CD4-positive, alpha-beta T cell treated with Interleukin-17A for 1 hour (primary cell): ENCODE measurements at regions not wholly inside any gene's neighbourhood (a gene's known extent, or its start where the extent isn't known, plus 50 kb on each side); places are given as distances from the start of the nearest gene placed in this dataset.

ENCODE experiments used
- DNase-seq: peaks from one replicate; pipeline ENCODE4 v3.0.0-alpha.2; 2020

DNA sequence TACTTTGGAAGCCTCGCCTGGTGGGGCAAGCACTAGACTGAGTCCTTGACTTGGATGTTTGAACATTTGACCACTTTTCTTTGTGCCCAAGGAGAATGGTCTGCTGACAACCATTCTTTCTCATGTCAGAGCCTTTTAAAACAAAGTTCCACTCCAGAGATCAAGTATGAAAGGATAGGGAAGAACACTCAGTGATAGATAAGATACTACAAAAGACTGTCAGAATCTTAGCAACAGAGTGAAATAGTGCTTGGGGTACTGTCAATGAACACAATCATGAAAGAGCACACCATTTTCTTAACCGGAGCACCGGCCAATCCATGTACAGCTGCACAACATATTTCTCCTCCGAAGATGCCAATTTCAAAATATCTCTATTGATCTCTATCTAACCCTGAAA, 82.8 kb upstream of the ADO start:
- no peak for DNase-seq

DNA sequence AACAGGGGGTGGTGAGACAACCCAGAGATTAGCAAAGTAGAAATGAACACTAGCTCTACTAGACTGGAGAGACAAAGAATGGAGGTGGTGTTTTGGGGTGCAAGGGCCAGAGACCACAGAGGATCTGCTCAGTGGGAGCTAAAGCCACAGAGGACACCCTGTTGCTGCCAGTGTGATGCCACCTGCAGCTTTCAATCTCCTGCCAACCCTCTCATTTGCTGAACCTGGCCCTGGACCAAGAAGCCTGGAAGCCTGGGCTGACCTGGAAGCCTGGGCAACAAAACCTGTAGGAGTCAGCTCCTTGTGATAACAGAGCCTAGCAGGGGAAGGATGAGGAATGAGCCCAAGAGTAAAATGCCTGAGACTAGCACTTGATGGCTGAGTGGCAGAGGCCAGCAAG, 81.1 kb upstream of the ADO start:
- no peak for DNase-seq

DNA sequence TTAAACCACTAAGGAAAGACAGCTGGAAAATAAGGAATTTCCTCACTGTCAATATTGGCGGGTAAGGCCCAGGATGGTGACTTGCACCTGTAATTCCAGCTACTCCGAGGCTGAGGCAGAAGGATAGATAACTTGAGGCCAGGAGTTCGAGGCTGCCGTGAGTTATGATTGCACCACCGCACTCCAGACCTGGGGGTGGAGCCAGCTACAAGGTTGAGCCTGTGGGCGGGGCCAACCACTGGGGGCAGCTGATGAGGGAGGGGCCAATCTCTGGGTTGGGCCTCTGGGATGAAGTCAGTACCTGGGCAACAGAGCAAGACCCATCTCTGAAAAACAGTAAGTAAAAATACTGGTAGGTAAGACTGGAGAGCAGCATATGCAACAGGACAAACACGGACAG, 80.1 kb upstream of the ADO start:
- DNase-seq, result no peak

DNA sequence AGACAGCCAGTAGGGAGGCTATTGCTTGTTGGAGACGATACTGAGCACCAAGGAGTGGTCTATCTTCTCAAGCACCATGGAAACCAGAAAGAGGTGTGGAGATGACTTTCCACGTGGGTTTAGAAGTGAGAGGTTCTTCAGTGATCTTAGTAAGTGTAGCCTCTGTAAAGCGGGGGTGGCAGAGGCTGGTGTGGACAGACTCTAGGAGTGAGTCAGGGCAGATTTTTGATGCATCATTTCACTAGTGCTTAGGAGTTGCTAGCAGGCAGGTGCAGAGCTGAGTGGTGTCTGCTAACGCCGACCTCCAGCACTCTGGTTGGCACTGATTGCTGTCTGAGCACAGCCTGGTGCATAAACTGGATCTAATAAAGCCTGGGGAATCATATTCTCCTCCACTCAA, 78.4 kb upstream of the ADO start:
- no peak for DNase-seq

DNA sequence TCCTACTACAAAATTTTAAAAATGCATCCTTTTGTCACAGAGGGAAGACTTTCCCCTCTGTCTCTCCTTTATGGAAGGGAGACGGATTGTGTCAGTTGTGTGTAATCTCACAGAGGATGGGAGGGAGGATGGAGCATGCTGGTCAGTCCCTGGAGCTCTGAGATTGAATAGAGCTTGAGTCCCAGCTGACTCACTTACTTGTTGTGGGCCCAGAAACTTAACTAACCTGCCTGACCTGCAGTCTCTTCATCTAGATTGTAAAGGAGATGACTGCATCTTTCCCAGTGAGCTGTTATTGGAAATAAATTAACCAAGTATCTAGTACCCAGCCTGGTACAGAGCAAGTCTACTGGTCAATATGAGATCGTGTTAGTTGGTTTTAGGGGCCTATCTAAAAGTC, 77.9 kb upstream of the ADO start:
- no peak for DNase-seq

DNA sequence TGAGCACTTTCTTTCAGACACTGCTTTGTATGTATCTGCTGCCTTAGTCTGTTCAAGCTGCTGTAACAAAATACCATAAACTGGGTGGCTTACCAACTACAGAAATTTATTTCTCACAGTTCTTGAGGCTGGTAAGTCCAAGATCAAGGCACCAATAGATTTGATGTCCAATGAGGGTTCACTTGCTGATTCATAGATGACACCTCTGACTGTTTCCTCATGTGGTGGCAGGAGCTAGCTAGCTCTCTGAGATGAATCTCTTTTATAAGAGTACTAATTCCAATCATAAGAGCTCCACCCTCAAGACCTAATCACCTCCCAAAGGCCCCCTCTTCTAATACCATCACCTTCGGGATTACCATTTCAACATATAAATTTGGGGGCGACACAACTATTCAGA, 76.6 kb upstream of the ADO start:
- DNase-seq, result no peak

DNA sequence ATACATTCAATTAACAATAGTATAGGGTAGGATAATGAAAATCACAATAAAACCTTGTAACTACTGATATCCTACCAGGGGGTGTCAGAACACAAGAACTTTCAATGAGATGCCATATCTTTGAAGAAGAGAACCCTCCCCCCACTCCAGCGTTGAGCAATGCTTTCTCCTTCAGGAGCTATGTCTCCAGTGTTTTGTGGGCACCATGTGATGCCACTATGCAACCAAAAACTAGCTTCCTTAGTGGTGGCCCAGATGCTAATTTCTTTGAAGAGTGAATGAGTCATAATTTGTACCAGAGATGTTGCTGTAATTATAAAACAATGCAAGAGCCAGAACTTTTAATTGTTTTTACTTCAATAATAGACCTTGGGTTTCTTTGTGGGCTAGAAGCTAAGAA, 76.0 kb upstream of the ADO start:
- DNase-seq, result no peak

DNA sequence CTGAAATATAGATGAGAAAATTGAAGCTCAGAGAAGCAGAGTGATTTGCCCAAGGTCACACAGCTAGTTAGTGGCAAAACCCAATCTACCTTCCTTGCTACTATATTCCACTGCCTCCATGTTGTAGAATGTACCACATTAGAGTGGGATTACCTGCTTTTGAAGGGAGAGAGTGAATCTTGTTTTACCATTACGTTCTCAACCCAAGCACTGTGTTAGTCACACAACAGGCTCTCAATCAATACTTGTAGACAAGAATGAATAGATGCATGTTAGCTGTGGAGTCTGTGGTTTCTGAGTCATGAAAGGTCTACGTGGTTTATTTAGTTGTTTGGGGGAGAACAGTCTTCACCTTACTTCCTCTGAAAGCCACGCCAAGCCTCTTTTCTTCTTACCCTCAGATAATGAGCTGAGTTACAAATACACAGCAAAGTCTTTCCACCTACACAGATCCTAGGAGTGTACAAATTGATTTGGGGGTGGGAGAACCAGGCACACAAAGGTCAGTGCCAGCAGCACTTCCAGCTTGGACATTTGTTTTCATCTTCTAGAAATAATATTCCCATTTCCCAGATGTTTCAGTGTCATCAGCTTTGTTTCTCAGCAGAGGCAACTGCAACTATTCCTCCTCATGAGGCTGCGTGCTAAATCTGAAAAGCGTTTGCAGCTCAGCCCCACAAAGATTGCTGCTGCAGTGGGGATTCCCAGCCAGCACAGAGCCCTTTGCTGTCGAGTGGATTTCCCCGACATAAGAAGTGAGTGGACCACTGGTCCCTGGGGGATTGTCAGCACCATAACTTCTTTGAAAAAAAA, 71.5 kb upstream of the ADO start:
- DNase-seq, result peak; percentile 77

DNA sequence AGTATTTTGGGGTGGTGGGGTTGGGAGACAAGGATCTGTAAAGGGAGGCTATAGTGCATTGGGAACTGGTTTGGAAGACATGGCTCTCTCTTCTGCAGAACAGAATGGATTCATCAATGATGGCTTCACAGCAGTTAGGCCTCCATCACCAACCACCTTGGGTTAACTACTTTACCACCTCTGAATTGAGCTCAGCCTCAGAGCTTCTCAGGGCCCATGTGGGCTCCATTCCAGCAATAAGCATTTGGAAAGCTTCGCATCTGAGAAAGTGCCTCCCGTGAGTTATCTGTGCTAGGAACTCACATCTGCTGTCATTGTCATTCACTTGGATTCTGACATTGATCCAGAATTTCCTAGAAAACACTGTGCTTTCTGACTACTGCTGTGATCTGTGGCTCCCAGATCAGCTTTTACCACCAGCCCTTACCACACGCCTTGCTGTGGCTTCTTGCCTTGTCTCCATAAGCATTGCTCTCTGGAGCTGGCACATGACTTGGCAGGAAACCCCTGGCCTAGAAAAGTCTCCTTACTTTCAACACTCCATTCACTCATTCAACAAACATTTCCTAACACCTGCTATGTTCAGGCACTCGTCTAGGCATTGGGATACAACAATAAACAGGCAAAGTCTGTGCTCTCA, 70.7 kb upstream of the ADO start:
- no peak for DNase-seq

DNA sequence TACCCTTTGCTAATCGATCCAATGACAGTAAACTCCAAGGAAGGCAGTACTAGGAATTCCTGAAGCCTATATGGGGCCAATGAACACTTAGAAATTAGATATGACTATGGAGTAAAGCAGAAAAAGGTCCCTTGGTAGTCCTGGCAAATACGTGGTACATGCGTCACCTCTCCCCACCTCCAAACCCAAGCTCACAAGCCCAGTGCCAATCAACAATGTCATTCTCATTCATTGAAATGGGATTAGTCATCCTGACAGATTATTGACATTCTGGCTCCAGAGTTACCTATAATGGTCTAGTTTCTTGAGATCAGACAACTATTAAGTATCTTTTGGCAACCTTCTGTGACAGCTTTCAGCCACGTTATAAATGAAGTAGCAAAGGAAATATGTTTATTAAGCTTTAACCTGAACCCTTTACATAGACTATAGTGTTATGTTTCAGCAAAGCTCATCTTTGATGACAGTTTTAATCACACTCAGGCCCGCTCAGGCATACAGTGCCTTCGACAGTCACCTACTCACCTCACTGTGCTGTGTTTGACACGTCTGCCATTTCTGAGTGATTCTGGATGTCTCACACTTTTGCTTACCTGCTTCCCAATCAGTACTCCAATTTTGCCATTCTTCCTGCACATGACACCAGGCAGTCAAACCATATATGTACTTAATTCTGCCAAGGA, 69.6 kb upstream of the ADO start:
- DNase-seq, result no peak

DNA sequence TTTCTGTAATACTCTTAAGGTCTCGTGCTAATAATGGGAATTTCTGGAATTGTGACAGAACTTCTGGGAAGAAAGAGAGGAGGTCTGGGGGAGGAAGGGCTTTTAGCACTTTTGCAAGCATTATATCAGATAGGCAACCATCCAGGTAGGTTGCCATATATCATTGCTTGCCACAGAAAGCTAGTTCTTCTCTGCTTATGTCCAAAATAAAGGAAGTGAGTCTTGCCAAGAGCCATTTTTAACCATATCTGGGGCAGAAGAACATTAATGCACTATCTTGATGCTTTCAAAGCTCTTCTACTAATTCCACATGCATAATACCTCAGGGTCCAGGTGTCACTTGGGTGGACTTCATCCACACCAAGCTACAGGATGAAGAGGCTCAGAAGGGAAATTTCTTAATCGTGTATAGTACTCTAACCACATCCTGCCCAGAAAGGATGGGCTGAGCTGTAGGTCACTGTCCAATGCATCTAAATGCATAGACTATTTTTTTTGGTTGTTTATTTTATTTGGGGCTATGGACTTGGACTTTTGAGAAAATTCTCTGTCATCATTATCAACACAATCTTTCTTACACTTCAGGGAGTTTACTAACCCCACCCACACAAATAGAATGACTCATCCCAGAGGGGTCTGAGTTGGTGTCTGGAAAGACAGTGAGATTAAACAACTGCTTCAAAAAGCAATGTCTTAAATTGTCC, 68.9 kb upstream of the ADO start:
- DNase-seq, result no peak

DNA sequence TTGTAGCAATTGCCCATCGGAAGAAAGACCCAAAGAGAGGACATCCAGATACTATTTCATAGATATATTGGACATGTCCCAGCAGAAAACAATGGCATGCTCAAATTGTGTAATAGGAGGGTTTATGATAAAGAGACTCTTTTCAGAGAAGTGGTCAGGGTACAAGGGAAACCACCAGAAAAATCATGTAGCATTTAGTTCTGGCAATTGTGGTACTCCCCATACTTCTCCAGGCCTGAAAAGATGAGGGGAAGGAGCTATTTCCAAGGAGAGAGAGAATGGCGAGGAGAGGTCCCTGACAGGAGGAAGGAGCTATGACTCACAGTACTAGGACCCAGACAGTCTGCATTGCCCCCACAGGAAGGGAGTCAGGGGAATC, 68.4 kb upstream of the ADO start:
- no peak for DNase-seq

DNA sequence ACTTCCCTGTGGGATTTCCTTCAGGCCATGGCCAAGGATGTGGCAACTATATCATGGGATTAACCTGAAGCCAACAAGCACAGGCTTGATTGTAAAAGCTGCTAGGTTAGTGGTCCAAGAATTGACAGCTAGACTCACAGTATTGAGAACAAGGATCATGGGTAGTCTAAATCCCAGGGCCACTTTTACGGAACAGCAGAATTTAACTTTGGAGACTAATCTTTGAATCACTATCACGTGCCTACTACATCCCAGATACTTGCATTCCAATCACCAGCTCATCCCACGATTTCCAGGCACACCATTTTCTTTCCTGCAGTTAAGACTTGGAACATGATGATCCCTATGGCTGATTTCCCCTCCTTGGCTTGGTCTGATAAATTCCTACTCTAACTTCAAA, 65.6 kb upstream of the ADO start:
- DNase-seq, result no peak

DNA sequence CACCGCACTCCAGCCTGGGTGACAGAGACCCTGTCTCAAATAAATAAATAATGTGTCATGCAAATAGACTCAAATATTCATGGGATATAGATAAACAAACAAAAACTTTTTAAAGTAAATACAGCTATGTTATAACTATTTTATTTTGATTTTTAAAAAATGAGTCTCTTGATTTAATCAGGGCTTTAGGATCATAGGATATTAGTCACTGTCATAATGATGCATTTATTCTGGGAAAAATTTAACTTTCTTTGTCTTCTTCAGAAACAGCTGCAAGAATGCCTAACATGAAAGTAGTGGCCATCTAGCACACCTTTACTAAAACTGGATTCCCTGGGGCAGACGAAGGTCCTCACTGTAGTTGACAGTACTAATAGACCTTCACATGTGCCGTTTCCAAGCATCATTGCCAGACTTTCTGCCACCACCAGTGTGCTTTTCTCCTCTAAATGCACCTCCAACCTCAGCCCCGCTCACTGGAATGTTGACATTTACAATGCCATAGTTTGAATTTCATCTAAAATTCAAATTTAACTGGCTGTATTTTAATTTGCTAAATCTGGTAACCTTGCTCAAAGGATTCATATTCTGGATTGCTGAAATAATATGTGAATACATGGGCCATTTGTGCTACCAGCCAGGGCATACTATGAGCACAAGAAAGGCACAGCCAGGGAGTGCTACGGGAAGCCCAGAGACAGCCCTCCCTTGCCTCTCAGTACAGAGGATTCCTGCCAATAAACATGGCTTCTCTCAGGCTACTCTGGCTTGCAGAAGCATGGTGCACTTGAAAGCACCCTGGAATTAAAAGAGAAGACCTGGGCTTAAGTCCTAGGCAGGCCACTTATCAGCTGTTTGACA, 63.4 kb upstream of the ADO start:
- no peak for DNase-seq

DNA sequence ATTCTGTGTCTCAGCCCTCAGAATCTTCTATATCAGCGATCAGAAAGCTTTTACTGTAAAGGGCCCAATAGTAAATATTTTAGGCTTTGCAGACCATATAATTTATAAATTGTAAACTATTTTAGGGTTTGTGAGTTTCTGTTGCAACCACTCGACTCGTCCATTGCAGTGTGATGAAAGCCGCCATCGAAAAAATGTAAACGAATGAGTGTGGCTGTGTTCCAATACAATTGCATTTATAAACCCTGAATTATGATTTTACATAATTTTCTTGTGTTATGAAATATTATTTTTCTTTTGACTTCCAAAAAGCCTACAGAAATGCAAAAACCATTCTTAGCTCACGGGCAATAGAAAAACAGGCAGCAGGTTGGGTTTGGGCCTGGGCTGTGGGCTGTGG, 62.5 kb upstream of the ADO start:
- DNase-seq, result no peak

DNA sequence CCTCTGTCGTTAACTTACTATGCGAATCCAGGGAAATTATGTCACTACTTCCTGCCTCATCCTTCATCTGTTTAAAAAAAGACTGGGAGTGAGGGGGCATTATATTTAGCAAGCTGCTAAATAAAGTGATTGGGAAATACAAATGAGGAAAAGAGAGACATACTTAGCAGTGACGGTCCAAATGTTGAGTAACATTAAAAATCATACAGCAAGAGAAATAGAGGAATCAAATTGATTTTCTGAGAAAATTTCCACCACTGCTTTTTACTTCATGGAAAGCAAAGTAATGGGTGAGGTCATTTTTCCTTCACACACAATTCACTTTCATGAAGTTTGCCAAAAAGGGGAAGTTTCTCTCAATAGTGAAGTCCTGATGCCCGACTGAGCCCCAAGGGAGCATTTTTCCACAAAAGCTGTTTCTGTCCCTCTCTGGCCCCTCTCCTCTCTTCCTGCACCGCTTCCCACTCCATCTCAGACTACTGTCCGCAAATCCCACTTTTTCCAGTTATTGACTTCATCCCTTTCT, 61.9 kb upstream of the ADO start:
- DNase-seq, result no peak

DNA sequence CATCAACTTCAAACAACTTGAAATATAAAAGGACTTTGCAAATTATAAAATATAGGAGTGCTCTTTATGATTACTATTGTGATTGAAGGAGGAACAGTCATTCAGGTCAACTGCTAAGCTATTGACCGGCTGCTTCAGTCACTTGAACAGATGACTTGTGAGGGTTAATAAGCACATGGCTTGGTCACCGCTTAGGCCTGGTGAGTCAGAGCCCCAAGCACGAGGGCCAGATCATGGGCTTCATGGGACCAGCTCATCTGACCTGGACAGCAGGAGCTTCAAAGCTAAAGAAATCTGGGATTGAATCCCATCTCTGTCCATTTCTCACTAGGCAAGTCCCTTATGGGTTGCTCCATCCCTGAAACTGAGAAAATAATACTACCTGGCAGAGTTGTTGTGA, 60.4 kb upstream of the ADO start:
- no peak for DNase-seq

DNA sequence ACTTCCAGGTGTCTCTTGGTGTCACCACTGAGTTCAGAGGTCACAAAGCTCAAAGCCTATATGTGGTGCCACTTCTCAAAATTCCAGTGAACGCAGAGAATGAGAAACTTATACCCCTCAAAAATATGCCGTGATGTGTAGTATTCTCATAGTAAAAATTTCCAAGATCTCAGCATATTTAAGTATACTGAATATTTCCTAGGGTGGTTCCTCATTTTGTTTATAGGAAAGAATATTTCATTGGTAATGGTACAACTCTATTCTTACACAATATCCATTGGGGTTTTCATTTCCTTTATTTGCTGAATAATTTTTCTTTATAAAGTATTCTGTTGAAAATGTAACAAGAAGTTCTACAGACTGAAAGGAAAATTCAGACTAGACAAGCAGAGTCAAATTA, 58.9 kb upstream of the ADO start:
- DNase-seq, result no peak

DNA sequence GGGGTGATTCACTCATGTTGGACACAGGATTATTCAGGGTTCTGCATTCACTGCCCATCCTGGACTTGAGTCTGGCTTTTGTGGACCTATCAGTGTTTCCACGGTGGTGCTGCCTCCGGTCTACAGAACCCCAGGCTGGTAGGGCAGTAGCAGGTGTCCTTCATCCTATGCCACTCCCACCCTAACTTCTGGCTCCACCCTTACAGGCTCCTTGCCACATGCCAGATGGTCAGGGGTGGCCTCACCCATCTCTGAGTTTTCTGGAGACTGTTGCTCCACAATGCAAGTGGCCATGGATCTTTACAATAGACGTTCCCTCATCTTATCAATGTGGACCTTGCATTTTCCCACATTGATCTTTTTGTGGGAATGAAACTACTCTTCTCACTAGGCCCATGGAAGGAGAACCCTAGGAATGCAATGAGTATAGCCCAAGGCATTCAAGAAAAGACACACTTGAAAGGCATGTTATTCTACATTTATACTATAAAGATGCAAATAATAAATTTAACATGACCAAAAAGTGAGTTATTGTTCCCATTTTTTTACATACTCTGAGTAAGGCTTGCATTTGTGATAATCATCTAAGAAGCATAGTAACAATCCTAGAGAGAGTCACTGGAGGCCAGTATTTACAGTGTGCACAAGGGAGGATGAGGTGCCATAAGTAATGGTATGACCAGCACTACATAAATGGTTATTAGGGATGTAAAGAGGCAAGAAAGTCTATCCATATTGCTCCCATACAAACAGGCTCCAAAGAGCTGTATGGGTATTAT, 57.4 kb upstream of the ADO start:
- DNase-seq, result no peak

DNA sequence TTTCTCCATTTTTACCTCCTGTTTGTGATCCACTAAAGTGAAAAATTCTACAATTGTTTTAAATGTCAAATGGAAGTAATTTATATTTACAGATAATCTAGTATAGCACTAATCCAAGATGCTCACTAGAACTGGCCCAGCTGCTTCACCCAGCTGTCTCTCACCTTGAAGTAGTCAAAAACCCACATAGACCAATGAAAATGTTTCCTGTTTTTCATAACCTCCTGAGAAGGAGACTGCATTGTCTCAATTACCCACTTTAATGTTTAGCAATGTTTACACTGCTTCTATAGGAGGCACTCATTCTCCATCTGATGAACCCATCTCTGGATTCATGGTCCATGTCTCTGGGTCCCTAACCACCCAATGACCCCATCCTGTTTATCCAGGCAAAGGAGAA, 56.1 kb upstream of the ADO start:
- DNase-seq, result peak; percentile 23

DNA sequence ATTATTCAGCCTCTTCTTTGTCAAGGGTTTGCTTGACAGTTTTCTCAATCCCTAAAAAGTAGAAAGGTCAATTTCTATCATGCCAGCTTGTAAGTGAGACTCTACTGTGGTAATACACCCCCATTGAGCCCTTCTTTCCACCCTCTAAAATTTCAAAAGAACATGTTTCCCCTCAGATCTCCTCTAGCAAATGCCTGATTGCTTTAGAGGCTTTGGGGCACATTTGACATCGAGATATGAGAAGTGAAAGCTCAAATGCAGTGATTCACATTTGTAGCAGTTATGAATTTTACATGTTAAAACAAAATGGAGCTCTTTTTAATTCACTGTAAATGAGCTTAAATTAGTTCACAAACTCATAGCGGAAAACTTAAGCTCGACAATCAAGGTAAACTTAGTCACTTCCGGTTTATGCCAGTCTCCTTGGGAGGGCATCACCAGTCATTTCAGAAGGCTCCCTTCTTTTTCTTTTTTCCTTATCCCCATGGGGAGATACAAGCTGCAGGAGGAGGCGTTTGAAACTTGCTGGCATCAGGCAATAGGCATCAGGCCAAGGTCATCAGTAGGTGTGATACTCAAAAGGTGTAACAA, 55.3 kb upstream of the ADO start:
- no peak for DNase-seq
